HEK293 (cell line): ENCODE measurements at regions not wholly inside any gene's neighbourhood (a gene's known extent, or its start where the extent isn't known, plus 50 kb on each side); places are given as distances from the start of the nearest gene placed in this dataset.

Experiments
- CTCF ChIA-PET: fragments of 350-600 bp; formaldehyde crosslinking; extraction: SDS; loops from one replicate; lab custom pipeline; 2021; ENCODE audit warnings: antibody characterized with exemption; lab: Yijun Ruan, JAX
- POLR2A ChIA-PET: fragments of 300-600 bp; formaldehyde crosslinking; extraction: SDS; loops from one replicate; lab custom pipeline; 2020; ENCODE audit warnings: antibody characterized with exemption, inconsistent platforms; lab: Yijun Ruan, JAX
- H3K27ac ChIP-seq: fragments of 200-500 bp; sonication (Bioruptor generic); 2 replicates; pipeline ENCODE4 v1.5.1; 2014; ENCODE audit warnings: low read depth, low read length, control low read depth, inconsistent platforms; ENCODE audit errors: extremely low read depth
- H3K36me3 ChIP-seq, 2 experiments: fragments of 200-500 bp in 1 of 2; sonication (Bioruptor generic) in 1 of 2; 1 replicate in 1 of 2; 2 replicates in 1 of 2; pipeline ENCODE4 v1.5.1; 2014 to 2017; ENCODE audit warnings: inconsistent platforms in 2 of 2, low read length in 2 of 2; ENCODE audit not compliant: control insufficient read depth in 2 of 2, insufficient read depth in 1 of 2
- H3K4me1 ChIP-seq: fragments of 200-500 bp; sonication (Bioruptor generic); 2 replicates; pipeline ENCODE4 v1.5.1; 2014; ENCODE audit warnings: mild to moderate bottlenecking, low read length, inconsistent platforms; ENCODE audit not compliant: control insufficient read depth, insufficient read depth
- H3K4me3 ChIP-seq: 2 replicates; pipeline ENCODE4 v1.5.1; 2011; ENCODE audit warnings: low read depth, mild to moderate bottlenecking, control low read depth, low read length, moderate library complexity
- H3K9me3 ChIP-seq: fragments of 200-500 bp; sonication (Bioruptor generic); 2 replicates; pipeline ENCODE4 v1.5.1; 2014; ENCODE audit warnings: low read depth, low read length, inconsistent platforms; ENCODE audit not compliant: control insufficient read depth, insufficient read depth
- FEZF1 ChIP-seq: fragments of 450-650 bp; formaldehyde crosslinking; IDR thresholded peaks from 2 replicates; pipeline ENCODE4 v1.5.1; 2016; ENCODE audit warnings: missing biosample characterization, missing genetic modification characterization
- PRDM1 ChIP-seq: fragments of 450-650 bp; formaldehyde crosslinking; IDR thresholded peaks from 2 replicates; pipeline ENCODE4; 2016; ENCODE audit warnings: missing biosample characterization, missing genetic modification characterization
- TSHZ1 ChIP-seq: fragments of 450-650 bp; formaldehyde crosslinking; IDR thresholded peaks from 2 replicates; pipeline ENCODE4 v1.5.1; 2016; ENCODE audit warnings: missing biosample characterization, missing genetic modification characterization, borderline replicate concordance
- ZFP37 ChIP-seq: fragments of 450-650 bp; formaldehyde crosslinking; IDR thresholded peaks from 2 replicates; pipeline ENCODE4 v1.5.1; 2016; ENCODE audit warnings: missing biosample characterization, missing genetic modification characterization
- ZNF146 ChIP-seq: fragments of 450-650 bp; formaldehyde crosslinking; IDR thresholded peaks from 2 replicates; pipeline ENCODE4 v1.5.1; 2016; ENCODE audit warnings: missing biosample characterization, missing genetic modification characterization
- ZNF16 ChIP-seq: fragments of 450-650 bp; formaldehyde crosslinking; IDR thresholded peaks from 2 replicates; pipeline ENCODE4 v1.5.1; 2016; ENCODE audit warnings: low read depth, missing biosample characterization, missing genetic modification characterization
- ZNF184 ChIP-seq: fragments of 450-650 bp; IDR thresholded peaks from 2 replicates; pipeline ENCODE4 v1.5.1; 2018; ENCODE audit warnings: missing biosample characterization, mild to moderate bottlenecking, missing genetic modification characterization
- ZNF202 ChIP-seq: fragments of 450-650 bp; formaldehyde crosslinking; IDR thresholded peaks from 2 replicates; pipeline ENCODE4 v1.5.1; 2016; ENCODE audit warnings: missing biosample characterization, missing genetic modification characterization, borderline replicate concordance
- ZNF274 ChIP-seq, 2 experiments: fragments of 200-500 bp in 1 of 2; fragments of 450-650 bp in 1 of 2; sonication (Bioruptor generic) in 1 of 2; formaldehyde crosslinking in 1 of 2; IDR thresholded peaks; 2 replicates each; pipeline versions ENCODE4 v1.5.1 to v1.6.1; 2014 to 2016; ENCODE audit warnings: borderline replicate concordance in 1 of 2, inconsistent platforms in 1 of 2, low read length in 1 of 2, missing biosample characterization in 1 of 2, missing genetic modification characterization in 1 of 2
- ZNF280D ChIP-seq: fragments of 450-650 bp; formaldehyde crosslinking; IDR thresholded peaks from 2 replicates; pipeline ENCODE4 v1.5.1; 2016; ENCODE audit warnings: missing biosample characterization, missing genetic modification characterization
- ZNF341 ChIP-seq: fragments of 450-650 bp; formaldehyde crosslinking; IDR thresholded peaks from 2 replicates; pipeline ENCODE4; 2016; ENCODE audit warnings: low read depth, missing biosample characterization, missing genetic modification characterization
- ZNF555 ChIP-seq: fragments of 450-650 bp; formaldehyde crosslinking; conservative IDR thresholded peaks from 2 replicates; pipeline ENCODE4 v1.5.1; 2017; ENCODE audit warnings: missing biosample characterization, mild to moderate bottlenecking, missing genetic modification characterization, inconsistent platforms
- ZNF624 ChIP-seq: fragments of 450-650 bp; formaldehyde crosslinking; IDR thresholded peaks from 2 replicates; pipeline ENCODE4 v1.5.1; 2017; ENCODE audit warnings: missing biosample characterization, missing genetic modification characterization
- ZNF629 ChIP-seq: fragments of 450-650 bp; formaldehyde crosslinking; IDR thresholded peaks from 2 replicates; pipeline ENCODE4 v1.5.1; 2017; ENCODE audit warnings: missing biosample characterization, missing genetic modification characterization
- ZNF768 ChIP-seq: fragments of 450-650 bp; formaldehyde crosslinking; IDR thresholded peaks from 2 replicates; pipeline ENCODE4 v1.5.1; 2018; ENCODE audit warnings: missing biosample characterization, mild to moderate bottlenecking, missing genetic modification characterization
- TF ChIP-seq, protein P1 (sequence below): fragments of 450-650 bp; formaldehyde crosslinking; IDR thresholded peaks from 2 replicates; pipeline ENCODE4 v1.5.1; 2016; ENCODE audit warnings: missing biosample characterization, missing genetic modification characterization

- TF ChIP-seq ZNF146 (tag by site-specific recombination) (no peak), ZNF555 (tag by site-specific recombination) (no peak)
Measured at GRCh38 chr2:228625481-228625880, 444.0 kb upstream of the SPHKAP start (continued).

GRCh38 chr2:228624733-228625132 is 443.2 kb upstream of the SPHKAP start:
- Histone ChIP-seq H3K27ac (no peak overlapping the region), H3K4me3 (no peak overlapping the region), H3K4me1 (no peaks in the 10 kb centered on the region), H3K9me3 (no peaks in the 10 kb centered on the region), H3K36me3 (no peaks in the 10 kb centered on the region)
- CTCF ChIA-PET, result interaction anchor here (0.7 kb wide), 1 partner anchor 54 kb away, joined by 3 read pairs; no protein-coding TSS in a partner anchor
- TF ChIP-seq ZNF184 (tag by site-specific recombination), result no peak
- TF ChIP-seq, protein P1, sequence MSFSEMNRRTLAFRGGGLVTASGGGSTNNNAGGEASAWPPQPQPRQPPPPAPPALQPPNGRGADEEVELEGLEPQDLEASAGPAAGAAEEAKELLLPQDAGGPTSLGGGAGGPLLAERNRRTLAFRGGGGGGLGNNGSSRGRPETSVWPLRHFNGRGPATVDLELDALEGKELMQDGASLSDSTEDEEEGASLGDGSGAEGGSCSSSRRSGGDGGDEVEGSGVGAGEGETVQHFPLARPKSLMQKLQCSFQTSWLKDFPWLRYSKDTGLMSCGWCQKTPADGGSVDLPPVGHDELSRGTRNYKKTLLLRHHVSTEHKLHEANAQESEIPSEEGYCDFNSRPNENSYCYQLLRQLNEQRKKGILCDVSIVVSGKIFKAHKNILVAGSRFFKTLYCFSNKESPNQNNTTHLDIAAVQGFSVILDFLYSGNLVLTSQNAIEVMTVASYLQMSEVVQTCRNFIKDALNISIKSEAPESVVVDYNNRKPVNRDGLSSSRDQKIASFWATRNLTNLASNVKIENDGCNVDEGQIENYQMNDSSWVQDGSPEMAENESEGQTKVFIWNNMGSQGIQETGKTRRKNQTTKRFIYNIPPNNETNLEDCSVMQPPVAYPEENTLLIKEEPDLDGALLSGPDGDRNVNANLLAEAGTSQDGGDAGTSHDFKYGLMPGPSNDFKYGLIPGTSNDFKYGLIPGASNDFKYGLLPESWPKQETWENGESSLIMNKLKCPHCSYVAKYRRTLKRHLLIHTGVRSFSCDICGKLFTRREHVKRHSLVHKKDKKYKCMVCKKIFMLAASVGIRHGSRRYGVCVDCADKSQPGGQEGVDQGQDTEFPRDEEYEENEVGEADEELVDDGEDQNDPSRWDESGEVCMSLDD (tag by site-specific recombination), result no peak
- no peak for TF ChIP-seq ZFP37 (tag by site-specific recombination)
- no peak for TF ChIP-seq ZNF624 (tag by site-specific recombination)
- TF ChIP-seq ZNF280D (tag by site-specific recombination), result no peak
- TF ChIP-seq ZNF768, result no peak
- TF ChIP-seq FEZF1, result no peak
- TF ChIP-seq ZNF341 (tag by site-specific recombination), result no peak
- TF ChIP-seq TSHZ1 (tag by site-specific recombination), result no peak
- TF ChIP-seq ZNF274 (IDR thresholded peaks at IDR 0.05; ENCODE audit: low read length), result no peak
- no peak for TF ChIP-seq ZNF274 (tag by site-specific recombination; IDR thresholded peaks at IDR 0.05; ENCODE audit: borderline replicate concordance)
- TF ChIP-seq ZNF202 (tag by site-specific recombination), result no peak
- TF ChIP-seq PRDM1 (tag by site-specific recombination), result no peak
- no peak for TF ChIP-seq ZNF629 (tag by site-specific recombination)
- TF ChIP-seq ZNF16, result no peak
- POLR2A ChIA-PET, result no interaction called here
